DMS 273 (cell line): ENCODE measurements at regions not wholly inside any gene's neighbourhood (a gene's known extent, or its start where the extent isn't known, plus 50 kb on each side); places are given as distances from the start of the nearest gene placed in this dataset.

ENCODE experiments used
- DNase-seq: peaks from one replicate; lab custom pipeline; 2025; ENCODE audit not compliant: unreplicated experiment; lab: John Stamatoyannopoulos, UW

DNA sequence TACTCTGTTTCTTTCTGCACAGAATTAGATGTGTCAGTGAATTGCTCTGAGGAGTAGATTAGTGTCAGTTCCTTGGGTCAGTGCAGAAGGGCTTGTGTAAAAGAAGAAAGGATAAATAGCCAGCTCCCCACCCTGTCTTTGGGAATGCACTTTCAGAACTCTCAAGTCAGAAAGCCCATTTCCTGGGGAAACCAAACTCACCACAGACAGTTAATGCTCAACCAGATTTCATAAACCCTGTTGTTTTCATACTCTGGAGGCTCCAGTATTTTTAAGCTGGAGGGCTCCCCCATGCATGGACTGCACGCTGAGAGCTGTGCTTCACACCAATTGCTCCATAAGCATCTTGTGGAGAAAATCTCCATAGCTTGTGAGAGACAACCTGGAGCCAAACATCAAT, 449.7 kb downstream of the CDH26 start:
- no peak for DNase-seq

DNA sequence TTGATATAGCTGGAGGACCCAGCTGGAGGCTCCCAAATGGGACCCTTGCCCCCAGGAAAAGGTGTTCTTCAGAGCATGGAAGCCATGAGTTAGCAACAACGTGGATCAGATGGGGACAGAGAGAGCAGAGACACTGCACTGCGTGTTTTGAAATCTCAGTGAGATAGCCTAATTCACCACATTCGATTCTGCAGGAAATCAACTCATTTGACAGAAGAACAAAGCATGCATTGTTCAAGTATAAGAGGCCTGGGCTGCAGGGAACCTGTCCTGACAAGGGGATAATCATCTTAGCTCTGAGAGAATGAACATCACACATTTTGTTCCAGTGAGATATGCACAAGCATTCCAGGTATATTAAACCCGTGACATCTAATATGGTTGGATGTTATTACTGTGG, 450.2 kb downstream of the CDH26 start:
- no peak for DNase-seq

DNA sequence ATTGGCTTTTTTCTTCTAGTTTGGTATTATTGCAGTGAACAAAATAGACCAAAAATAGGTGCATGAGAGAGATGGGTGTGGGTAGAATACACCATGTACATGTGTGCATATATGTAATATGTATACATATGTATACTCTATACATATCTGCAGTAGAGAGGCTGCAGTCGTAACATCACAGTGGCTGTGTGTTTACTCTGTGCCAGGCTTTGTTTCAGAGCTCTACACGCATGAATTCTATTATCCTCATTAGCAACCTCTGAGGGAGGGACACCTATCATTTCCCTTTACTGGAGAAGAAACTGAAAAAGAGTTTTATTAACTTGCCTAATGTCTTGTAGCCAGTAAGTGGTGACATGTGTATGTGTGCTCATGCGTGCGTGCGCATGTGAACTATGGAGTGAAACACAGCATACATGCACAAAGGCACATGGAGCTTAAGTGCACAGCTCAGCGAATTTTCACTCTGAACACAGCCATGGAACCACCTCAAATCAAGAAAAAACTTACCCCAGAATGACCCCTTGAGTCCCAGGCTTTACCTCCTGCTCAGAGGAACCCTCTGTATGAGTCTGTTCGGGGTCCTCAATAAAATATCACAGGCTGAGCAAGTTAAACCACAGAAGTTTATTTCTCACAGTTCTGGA, 452.5 kb downstream of the CDH26 start:
- no peak for DNase-seq

DNA sequence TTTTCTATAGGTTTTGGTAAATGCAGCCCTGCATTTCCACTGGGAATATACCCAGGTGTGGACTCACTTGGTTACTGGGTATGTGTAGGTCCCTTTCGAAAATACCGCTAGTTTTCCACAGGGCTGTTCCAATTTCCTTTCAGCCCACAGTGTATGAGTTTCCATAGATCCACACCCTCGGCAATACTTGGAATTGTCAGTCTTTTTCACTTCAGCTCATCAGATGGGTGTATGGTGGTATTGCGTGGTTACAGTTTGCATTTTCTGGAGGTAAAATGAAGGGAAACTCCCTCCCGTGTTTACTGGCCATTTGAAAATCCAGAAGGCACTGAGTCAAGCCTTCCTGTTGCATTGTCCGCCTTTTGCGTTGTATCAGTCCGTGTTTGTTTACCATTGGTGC, 453.6 kb downstream of the CDH26 start:
- no peak for DNase-seq

DNA sequence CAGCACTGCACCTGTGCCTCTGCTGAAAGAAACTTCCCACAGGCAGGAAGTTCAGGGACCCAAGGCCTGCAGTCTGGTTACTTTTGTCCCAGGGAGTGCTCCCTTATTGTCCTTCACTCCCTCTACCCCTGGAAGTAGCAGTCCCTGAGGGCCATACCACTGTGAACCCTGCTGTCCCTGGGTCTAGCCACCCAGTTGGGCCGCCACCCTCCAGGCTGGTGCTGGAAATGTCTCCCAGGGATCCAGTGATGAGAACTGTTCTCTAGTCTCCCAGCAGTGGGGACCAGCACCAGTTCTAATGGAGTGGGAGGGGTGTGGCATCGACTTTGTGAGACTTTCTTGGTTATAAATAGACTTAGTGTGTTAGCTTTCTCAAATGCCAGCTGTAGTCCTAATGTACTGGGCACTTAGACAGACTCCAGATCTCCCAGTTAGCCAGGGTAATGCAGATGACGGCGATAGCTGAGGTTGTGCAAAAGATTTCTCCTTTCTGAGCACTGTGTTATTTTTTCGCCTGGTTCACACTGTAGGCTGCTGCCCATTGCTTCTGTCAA, 462.5 kb downstream of the CDH26 start:
- DNase-seq: no peak

DNA sequence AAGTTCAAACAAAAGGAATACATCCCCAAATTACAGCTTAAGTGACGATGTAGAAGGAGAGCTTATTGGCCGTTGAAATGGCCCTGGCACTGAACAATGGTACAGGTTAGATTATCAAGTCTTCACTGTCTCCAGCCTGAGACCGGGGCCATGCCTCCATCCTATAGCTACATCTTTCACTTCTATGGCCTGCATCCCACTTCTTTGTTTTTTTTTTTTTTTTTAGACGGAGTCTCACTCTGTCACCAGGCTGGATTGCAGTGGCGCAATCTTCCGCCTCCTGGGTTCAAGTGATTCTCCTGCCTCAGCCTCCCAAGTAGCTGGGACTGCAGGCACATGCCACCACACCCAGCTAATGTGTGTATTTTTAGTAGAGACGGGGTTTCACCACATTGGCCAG, 464.6 kb downstream of the CDH26 start:
- DNase-seq: no peak

DNA sequence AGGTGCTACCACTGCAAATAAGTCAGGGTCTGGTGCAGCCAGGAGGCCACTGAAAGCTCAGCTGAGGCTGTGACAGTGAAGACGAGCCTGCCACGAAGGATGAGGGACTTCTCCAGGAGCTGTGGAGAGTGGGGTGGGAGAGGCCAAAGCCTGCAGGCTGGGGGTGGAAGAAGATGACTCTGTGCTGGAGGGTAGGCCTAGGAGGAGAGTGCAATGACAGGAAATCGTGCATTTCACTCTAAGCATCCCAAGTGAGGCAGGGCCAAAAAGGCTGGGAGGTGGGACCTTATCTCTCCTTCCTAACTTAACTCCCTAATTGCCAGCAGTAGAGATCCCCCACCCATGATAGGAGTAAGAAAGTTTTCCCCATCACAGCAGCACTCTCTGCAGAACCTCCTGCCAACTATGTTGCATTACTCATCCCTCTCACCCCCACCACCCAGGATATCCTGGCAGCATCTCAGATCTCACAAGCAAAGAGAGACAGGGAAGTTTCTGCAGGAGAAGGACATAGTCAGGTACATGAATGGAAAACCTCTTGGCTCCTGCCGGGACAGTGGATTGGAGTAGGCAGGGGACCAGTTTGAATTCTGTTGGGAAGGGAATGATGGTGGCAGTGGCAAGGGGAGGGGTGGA, 466.2 kb downstream of the CDH26 start:
- DNase-seq: no peak

DNA sequence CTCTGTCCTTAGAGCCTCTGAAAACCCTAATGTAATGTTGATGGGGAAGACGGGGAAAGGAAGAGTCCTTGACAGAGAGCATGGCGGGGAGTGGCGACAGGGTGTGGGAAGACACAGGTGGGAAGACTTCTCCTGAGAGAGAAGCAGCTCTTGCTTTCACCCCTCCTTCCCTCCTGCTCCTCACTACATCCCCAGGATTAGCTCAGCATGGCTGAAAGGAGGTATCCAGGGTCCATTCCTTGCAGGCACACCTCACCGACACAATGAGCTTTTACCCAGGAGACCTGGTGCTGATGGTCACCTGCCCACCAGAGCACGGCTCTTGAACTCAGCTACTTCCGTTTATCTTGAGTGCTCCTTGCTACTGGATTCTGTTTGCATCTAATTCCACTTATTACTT, 469.3 kb downstream of the CDH26 start:
- no peak for DNase-seq

DNA sequence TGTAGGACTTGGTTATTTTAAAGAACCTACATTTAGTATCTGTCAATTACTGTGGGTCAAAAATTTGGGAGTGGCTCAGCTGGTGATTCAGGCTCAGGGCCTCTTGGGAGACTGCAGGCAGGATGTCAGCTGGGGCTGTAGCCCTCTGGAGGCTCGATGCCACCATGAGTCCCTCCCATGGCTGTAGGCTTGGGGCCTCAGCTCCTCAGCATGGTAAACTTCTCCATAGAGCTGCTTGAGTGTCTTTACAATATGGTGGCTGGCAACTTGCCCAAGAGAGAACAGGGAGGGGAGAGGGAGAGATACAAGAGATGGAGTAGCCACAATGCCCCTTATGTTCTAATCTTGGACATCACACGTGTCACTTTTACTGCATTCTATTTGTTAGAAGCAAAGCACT, 470.4 kb downstream of the CDH26 start:
- peak; percentile 5 for DNase-seq

DNA sequence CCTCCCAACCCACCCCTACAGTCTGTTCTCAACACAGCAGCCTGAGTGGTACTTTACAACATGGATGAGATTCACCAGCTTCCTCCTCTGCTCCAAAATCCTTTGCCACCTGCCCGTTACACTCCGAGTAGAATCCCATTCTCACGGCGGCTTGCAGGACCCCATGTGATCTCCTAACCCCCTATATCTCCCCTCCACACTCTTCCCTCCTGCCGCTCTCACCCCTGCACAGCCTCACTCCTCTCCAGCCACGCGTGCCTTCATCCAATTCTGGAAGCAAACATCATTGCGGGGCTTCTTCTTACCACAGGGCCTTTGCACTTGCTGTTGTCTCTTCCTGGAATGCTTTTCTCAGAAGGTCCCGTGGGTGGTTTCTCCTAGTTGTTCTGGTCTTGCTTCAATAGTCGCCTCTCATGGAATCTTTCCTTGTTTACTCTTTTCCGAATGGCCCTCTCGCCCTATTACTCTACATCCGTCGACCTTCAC, 472.3 kb downstream of the CDH26 start:
- DNase-seq: no peak

DNA sequence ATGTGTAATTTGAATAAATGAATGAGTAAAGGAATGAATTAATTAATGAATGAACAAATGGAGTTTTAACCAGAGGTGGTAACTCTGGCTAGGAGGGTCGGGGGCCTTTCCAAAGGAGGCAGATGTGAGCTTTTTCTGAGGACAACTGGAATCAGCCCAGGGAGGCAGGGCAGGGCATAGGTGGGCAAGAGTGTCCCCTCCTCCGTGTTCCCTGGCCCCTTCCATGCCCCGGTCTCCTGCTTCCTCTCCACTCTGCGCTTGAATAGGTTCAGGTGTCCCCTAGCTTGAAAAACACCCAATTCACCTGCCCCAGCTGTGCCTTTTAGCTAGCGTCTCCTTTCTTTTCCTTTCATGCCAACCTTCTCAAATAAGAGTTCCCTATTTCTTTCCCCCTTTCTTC, 473.1 kb downstream of the CDH26 start:
- no peak for DNase-seq

DNA sequence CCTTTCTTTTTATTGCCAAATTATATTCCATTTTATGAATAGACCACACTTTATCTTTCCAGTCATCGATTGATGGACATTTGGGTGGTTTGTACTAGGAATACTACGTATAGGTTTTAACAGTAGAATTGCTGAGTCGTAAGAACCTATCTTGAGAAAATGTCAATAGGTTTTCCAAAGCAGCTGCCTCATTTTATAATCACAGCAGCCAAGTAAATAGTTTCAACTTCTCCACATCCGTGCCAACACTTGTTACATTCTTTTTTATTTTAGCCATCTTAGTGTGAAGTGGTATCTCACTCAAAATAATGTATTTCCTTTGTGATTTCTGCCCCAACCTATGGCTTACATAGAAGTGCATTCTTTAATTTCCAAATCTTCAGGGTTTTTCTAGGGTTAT, 479.2 kb downstream of the CDH26 start:
- no peak for DNase-seq

DNA sequence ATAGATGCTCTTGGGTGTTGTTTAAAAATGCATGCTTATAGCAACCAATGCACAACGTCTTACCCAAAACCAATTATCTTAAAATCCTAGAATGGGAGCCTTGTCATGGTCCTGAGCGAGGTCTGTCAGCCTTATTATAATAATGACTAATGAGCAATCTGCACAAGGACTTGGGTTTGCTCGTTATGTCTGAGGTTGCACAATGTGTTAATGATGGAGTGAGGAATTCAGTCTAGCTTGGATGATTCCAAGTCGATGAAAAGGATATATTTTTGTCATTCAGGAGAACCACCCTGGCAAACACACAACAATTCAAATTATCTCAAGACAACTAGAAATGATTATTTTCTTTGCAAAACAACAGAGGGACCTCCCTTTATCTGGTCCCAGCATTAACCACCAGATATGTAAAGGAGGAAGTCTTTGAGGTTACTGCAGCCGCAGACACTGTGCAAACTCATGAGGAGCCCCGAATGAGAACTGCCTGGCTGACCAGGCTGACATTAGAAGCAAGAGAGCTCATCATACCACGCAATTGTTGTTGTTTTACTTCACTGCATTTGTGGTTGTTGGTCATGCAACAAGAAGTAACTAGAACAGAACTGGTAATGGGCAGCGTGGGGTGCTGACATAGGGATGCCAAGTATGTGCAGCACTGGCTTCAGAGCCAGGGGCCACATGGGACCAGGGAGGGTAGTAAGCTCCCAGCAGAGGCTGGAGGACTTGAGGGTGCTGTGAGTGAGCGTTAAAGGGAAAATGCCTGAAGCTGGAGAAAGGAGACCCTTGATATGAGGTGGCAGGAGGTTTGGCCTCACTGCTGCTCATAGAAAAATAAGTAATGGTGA, 488.3 kb downstream of the CDH26 start:
- DNase-seq: no peak

DNA sequence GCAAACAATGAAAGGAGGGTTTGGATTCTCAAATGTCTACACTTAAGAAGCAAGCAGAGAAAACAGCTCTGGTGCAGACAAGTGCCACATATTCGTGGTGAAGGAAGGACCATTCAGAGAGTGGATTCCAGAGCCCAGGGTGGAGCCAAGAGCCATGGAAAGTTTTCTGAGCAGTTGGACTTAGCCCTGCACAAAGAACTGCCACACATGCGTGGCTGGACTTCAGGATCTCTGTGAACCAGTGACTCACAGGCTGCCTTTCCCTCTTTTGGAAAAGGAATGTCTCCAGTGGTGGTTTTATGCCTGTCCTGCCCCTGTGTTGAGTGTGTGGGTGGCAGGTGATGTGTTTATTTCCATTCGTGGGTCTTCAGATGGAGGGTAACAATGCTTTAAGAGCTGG, 489.5 kb downstream of the CDH26 start:
- no peak for DNase-seq

DNA sequence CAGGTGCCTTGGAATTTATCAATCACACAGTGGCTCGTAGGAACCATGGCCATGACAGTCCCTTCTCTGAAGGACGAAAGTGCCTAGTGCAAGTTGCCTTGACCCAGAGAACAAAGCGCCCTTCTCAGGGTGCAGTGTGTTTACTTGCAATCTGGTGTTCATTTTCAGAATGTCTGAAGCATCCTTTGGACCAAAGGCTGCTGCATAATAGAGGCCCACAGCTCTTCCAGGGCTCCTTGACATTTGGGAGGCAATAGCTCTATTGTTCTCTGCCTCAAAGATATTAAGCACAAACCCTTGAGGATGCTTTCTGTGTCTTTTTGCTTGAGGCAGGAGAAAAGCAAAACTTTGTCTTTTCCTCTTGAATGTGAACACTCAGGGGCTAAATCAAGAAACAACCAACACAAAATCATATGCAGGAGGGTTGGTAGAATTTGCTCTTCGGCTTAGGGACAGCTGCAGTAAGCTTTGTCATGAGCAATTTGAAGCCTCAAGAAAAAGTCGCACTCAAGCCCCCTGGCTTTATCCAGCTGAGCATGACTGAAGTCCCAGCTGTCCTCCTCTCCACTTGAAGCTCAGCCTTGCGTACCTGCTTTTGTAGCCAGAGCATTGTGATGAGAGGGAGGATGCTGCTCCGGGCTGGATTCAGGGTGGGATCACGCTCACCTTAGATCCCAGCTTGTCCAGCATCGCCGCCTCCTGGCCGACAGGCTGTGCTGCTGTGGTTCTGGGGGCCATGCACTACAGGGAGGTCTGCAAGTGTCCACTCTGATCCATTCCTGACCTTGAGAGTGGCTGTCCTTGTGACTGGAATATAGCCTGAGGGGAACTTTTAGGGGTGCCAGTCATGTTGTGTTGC, 495.4 kb downstream of the CDH26 start:
- DNase-seq: peak; percentile 3

DNA sequence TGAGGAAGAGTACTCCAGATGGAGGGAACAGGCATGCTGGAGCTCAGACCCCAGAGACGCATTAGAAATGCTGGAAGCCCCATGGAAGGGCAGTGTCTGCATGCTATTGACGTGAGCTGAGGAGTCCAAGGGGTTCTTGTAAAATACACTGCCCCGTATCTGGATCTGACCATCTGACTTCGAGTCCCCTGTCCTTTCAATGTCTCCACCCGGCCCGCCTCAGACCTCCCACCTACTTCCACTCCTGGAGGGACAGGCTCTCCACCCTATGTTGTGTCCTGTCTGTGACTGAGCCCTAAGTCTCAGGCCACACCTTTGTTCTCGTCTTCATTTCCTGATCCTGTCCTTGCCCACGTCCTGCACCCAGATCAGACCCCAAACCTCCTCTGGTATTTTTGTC, 496.3 kb downstream of the CDH26 start:
- no peak for DNase-seq

DNA sequence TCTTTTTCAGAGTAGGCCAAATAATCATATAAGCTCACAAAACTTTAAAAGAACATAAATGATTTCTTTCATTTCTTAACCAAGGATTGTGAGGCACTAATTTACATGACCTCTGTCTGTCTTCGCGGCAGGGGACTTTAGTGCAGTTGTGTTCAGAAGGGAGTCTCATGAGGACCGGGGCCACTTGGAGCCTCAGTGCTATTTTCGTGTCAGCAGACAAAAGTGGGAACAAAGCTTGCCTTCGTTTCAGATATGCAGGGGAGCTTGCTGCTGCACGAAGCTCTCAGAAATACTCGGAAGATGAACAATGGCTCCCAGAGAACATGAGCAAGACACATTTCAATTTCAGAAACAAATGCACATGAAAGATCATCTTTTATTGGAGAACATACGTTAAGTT, 497.0 kb downstream of the CDH26 start:
- DNase-seq: no peak

DNA sequence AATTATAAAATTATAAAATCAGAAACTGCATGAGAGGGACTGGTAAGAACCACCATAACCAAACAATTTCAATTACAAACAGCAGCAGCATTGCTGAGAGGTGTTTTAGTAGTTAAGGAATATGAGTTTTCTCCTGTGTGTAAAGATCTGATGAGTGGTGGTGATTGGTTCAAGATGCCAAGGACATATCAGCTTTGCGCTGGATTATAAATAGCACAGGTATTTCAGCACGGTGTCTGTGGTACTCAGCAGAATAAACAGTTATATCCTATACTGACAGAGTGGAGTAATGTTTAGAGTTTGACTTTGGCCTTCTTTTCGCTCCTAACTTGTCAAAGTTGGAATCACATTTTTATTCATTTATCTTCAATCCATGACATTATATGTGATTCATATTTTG, 501.0 kb downstream of the CDH26 start:
- DNase-seq: no peak

DNA sequence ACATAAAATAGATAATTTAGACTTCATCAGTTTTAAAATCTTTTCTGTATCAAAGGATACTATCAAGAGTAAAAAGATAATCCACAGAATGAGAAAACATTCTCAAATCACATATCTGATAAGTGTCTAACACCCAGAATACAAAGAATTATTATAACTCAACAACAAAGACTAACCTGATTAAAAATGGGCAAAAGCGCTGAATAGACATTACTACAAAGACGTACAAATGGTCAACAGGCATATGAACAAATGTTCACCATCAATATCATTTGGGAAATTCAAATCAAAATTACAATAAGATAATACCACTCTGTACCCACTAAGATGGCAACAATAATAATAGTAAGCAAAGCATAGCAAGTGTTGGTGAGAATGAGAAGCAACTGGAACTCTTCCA, 503.8 kb downstream of the CDH26 start:
- DNase-seq: no peak

DNA sequence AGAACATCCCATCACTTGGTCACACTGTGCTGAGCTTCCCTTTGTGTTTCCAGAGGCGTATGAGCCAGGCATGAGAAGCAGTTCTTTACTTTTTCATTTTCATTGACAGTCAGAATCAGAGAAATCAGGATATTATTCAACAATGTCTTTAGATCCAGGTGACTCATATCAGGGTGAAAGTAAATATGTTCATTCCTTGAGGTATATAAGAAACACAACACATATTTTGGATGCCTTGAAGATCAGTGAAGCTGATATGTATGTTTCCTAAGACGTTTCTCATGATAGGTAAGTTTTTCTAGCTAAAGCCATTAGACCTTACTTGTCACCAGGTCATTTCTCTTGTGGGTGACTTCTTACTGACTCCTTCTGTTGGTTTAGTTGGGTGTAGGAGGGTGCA, 505.6 kb downstream of the CDH26 start:
- no peak for DNase-seq

DNA sequence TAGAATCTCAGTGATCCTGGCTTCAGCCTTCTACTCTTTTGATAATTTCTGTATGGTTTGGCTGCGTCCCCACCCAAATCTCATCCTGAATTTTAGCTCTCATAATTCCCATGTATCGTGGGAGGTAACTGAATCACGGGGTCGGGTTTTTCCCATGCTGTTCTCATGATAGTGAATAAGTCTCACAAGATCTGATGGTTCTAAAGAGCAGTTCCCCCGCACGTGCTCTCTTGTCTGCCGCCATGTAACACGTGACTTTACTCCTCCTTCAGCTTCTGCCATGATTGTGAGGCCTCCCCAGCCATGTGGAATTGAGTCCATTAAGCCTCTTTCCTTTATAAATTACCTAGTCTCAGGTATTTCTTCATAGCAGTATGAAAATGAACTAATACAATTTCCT, 507.2 kb downstream of the CDH26 start:
- DNase-seq: no peak
